Breast epithelium (tissue), 3 donors: ENCODE measurements at regions not wholly inside any gene's neighbourhood (a gene's known extent, or its start where the extent isn't known, plus 50 kb on each side); places are given as distances from the start of the nearest gene placed in this dataset.

Experiments used
- CTCF ChIP-seq, 3 donors: fragments of 450-650 bp; IDR thresholded peaks; one replicate each; pipeline ENCODE4 v1.5.1; 2016 to 2017; ENCODE audit warnings: antibody characterized with exemption in 3 of 3, mild to moderate bottlenecking in 3 of 3, moderate library complexity in 3 of 3
- POLR2AphosphoS5 ChIP-seq, 3 donors: sonication (generic); formaldehyde crosslinking; IDR thresholded peaks; one replicate each; pipeline ENCODE4 v1.6.1; 2017; ENCODE audit warnings: antibody characterized with exemption in 3 of 3

DNA sequence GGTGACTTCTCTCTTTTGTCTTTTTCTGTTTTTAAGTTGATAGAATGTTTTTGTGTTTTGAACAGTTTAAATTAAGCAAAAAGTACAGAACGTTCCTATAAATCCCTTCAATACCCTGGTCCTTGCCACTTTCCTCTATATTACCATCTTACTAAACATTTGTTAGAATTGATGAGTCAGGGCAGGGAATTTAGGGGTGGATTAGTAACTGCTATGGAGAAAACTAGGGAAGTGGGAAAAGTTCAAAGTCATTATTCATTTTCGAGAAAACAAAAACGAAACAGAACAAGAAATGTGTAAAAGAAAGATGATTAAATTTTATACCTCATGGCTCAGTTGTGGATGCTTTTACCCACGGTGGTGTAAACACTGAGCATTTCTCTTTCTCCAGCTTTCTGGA is 240.4 kb upstream of the SULF2 start:
- TF ChIP-seq CTCF (IDR thresholded peaks at IDR 0.05) (no peak), POLR2AphosphoS5 (IDR thresholded peaks at IDR 0.05) (no peak)
